HepG2 (cell line): ENCODE measurements at regions not wholly inside any gene's neighbourhood (a gene's known extent, or its start where the extent isn't known, plus 50 kb on each side); places are given as distances from the start of the nearest gene placed in this dataset.

Source experiments
- ATAC-seq: fragments of 200-7000 bp; cut with Tn5 transposase; 3 replicates; pipeline ENCODE4 v1.9.1; 2020; ENCODE audit warnings: mild to moderate bottlenecking, moderate library complexity
- BruUV-seq: library from RNA; stranded (reverse); fragments of 400-500 nt; replicated peaks from 2 replicates; lab custom pipeline; 2021; lab: Mats Ljungman, UMichigan
- CTCF ChIA-PET: fragments of 300-600 bp; formaldehyde crosslinking; extraction: SDS; loops from one replicate; lab custom pipeline; 2021; ENCODE audit warnings: low total read pairs, inconsistent platforms, low intra/inter-chr PET ratio; lab: Yijun Ruan, JAX
- POLR2A ChIA-PET: fragments of 350-600 bp; sonication (Branson Sonifier 250); formaldehyde crosslinking; loops from one replicate; lab custom pipeline; 2020; ENCODE audit warnings: antibody characterized with exemption, inconsistent platforms; lab: Yijun Ruan, JAX
- DNase-seq: peaks from one replicate; pipeline ENCODE4 v3.0.0-alpha.2; 2015; ENCODE audit warnings: low spot score
- FAIRE-seq: peaks from 3 replicates; lab custom pipeline; 2011; peaks lifted over from hg19 to GRCh38; lab: Jason Lieb, UNC
- H2AFZ ChIP-seq: one replicate; pipeline ENCODE4 v1.6.1; 2011; ENCODE audit warnings: low read length, inconsistent platforms
- H3K27ac ChIP-seq: fragments of 300-600 bp; 3 replicates; pipeline ENCODE4 v1.8.0; 2011; ENCODE audit warnings: mixed run types, mild to moderate bottlenecking, mixed read lengths, low read length, inconsistent platforms; ENCODE audit not compliant: insufficient read depth; ENCODE audit errors: extremely low read length
- H3K27me3 ChIP-seq, 2 experiments: fragments of 200-600 bp in 1 of 2; 2 replicates in 1 of 2; 3 replicates in 1 of 2; pipeline versions ENCODE4 v1.6.0 to v1.8.0; 2011; ENCODE audit warnings: low read length in 2 of 2, mild to moderate bottlenecking in 2 of 2, moderate library complexity in 2 of 2, inconsistent platforms in 1 of 2; ENCODE audit not compliant: insufficient read depth in 2 of 2, control insufficient read depth in 1 of 2
- H3K36me3 ChIP-seq, 2 experiments: fragments of 200-600 bp in 1 of 2; replicated peaks in 1 of 2; 2 replicates in 1 of 2; 3 replicates in 1 of 2; pipeline versions ENCODE4 v1.5.1 to v1.8.0; 2011; ENCODE audit warnings: low read length in 2 of 2, inconsistent platforms in 1 of 2; ENCODE audit not compliant: insufficient read depth in 2 of 2, control insufficient read depth in 1 of 2
- H3K4me1 ChIP-seq: 2 replicates; pipeline ENCODE4 v1.5.1; 2012; ENCODE audit warnings: low read length, inconsistent platforms; ENCODE audit not compliant: insufficient read depth
- H3K4me2 ChIP-seq: 2 replicates; pipeline ENCODE4 v1.6.0; 2011; ENCODE audit warnings: low read depth, low read length, inconsistent platforms
- H3K4me3 ChIP-seq, 3 experiments: fragments of 200-600 bp in 1 of 3; sonication (generic), shearing (Covaris generic) in 1 of 3; replicated peaks in 1 of 3; 2 replicates each; pipeline ENCODE4 v1.5.1; 2011 to 2016; ENCODE audit warnings: low read length in 3 of 3, inconsistent platforms in 2 of 3, low read depth in 2 of 3, mild to moderate bottlenecking in 2 of 3, control low read depth in 1 of 3, mixed read lengths in 1 of 3; ENCODE audit not compliant: insufficient read depth in 1 of 3
- H3K79me2 ChIP-seq: one replicate; pipeline ENCODE4 v1.6.1; 2011; ENCODE audit warnings: low read length, inconsistent platforms; ENCODE audit not compliant: insufficient read depth
- H3K9ac ChIP-seq: 2 replicates; pipeline ENCODE4 v1.6.0; 2011; ENCODE audit warnings: mild to moderate bottlenecking, low read depth, low read length, inconsistent platforms; ENCODE audit not compliant: insufficient read depth
- H3K9me3 ChIP-seq: 2 replicates; pipeline ENCODE4 v1.5.1; 2012; ENCODE audit warnings: mild to moderate bottlenecking, low read length
- H4K20me1 ChIP-seq: 2 replicates; pipeline ENCODE4 v1.6.0; 2011; ENCODE audit warnings: inconsistent platforms, mild to moderate bottlenecking, low read length, moderate library complexity; ENCODE audit not compliant: insufficient read depth
- BRCA1 ChIP-seq: sonication (generic); formaldehyde crosslinking; IDR thresholded peaks from 2 replicates; pipeline ENCODE4 v1.4.0; 2020; ENCODE audit warnings: missing genetic modification reagents
- HDAC1 ChIP-seq: sonication (generic); formaldehyde crosslinking; IDR thresholded peaks from 2 replicates; pipeline ENCODE4 v1.5.1; 2020; ENCODE audit warnings: mild to moderate bottlenecking, missing genetic modification reagents
- HOXA9 ChIP-seq: sonication (generic); formaldehyde crosslinking; IDR thresholded peaks from 2 replicates; pipeline ENCODE4 v1.8.1; 2022; ENCODE audit warnings: missing genetic modification reagents, mild to moderate bottlenecking, moderate library complexity, borderline replicate concordance
- MAFG ChIP-seq: sonication (generic); formaldehyde crosslinking; IDR thresholded peaks from 2 replicates; pipeline ENCODE4 v1.5.1; 2020; ENCODE audit warnings: mild to moderate bottlenecking, missing genetic modification reagents
- NCOA5 ChIP-seq: sonication (generic); formaldehyde crosslinking; IDR thresholded peaks from 2 replicates; pipeline ENCODE4 v1.4.0; 2020; ENCODE audit warnings: missing genetic modification reagents
- REXO4 ChIP-seq: sonication (generic); formaldehyde crosslinking; IDR thresholded peaks from 2 replicates; pipeline ENCODE4 v1.8.0; 2022; ENCODE audit warnings: missing genetic modification reagents, mild to moderate bottlenecking, borderline replicate concordance
- STAT5B ChIP-seq: sonication (generic); formaldehyde crosslinking; IDR thresholded peaks from 2 replicates; pipeline ENCODE4 v1.4.0; 2020; ENCODE audit warnings: missing genetic modification reagents
- U2AF2 ChIP-seq: fragments of 200-400 bp; formaldehyde crosslinking; IDR thresholded peaks from 2 replicates; pipeline ENCODE4 v1.6.1; 2017; ENCODE audit warnings: low read depth, mild to moderate bottlenecking, low read length
- ZFP1 ChIP-seq: IDR thresholded peaks from 2 replicates; pipeline ENCODE4 v1.6.1; 2016
- ZFP37 ChIP-seq: sonication (generic); formaldehyde crosslinking; IDR thresholded peaks from 2 replicates; pipeline ENCODE4 v1.4.0; 2020; ENCODE audit warnings: missing genetic modification reagents, borderline replicate concordance
- ZNF737 ChIP-seq: sonication (generic); formaldehyde crosslinking; IDR thresholded peaks from 2 replicates; pipeline ENCODE4 v1.5.0; 2020; ENCODE audit warnings: missing genetic modification reagents, mild to moderate bottlenecking, borderline replicate concordance
- in situ Hi-C: cut with HindIII; loops from 2 replicates; pipeline ENCODE4 v1.10.0; 2017; ENCODE audit warnings: low pct_unique_long_range_greater_than_20kb; ENCODE audit not compliant: extremely low pct_ligation_motif_present
- intact Hi-C: fragments of 100-400 bp; cut with micrococcal nuclease; formaldehyde crosslinking; loops from one replicate; pipeline ENCODE4 v1.10.0; 2022; ENCODE audit not compliant: unreplicated experiment
- TF ChIP-seq, protein P1 (sequence below): sonication (generic); formaldehyde crosslinking; conservative IDR thresholded peaks from 2 replicates; pipeline ENCODE4 v1.4.0; 2020; ENCODE audit warnings: missing genetic modification reagents
- TF ChIP-seq, protein P2 (sequence below): sonication (generic); formaldehyde crosslinking; IDR thresholded peaks from 2 replicates; pipeline ENCODE4 v1.4.0; 2020; ENCODE audit warnings: missing genetic modification reagents; ENCODE audit errors: not compliant biosample characterization
- TF ChIP-seq, protein P3 (sequence below): sonication (generic); formaldehyde crosslinking; IDR thresholded peaks from 2 replicates; pipeline ENCODE4 v1.9.0; 2022; ENCODE audit warnings: missing genetic modification reagents, mild to moderate bottlenecking, borderline replicate concordance
- TF ChIP-seq, protein P4 (sequence below): sonication (generic); formaldehyde crosslinking; IDR thresholded peaks from 2 replicates; pipeline ENCODE4 v1.5.1; 2020; ENCODE audit warnings: mild to moderate bottlenecking, missing genetic modification reagents, moderate library complexity

DNA sequence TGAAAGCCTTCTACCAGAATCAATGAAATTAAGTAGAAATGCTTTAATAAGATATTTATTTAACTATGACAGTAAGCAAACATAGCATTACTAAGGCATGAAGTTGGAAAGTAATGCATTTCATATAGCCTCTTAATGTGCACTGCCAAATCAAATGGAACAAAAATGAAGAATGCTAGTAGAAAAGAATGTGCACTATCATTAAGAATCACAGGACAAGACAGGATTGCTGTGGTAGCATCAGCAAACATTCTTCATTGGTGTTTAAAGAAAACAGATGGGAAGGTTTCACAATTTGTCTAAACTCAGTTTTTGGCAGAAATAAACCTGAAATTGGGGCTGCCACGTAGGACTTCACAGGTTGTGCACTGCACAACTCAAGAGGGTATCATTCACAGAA, 168.9 kb downstream of the CNTN3 start (continued):
- TF ChIP-seq U2AF2: no peak
- TF ChIP-seq ZNF737: no peak
- no peak for TF ChIP-seq STAT5B (CRISPR knock-in tag)
- TF ChIP-seq ZFP1 (CRISPR knock-in tag): no peak
- TF ChIP-seq, protein P1, sequence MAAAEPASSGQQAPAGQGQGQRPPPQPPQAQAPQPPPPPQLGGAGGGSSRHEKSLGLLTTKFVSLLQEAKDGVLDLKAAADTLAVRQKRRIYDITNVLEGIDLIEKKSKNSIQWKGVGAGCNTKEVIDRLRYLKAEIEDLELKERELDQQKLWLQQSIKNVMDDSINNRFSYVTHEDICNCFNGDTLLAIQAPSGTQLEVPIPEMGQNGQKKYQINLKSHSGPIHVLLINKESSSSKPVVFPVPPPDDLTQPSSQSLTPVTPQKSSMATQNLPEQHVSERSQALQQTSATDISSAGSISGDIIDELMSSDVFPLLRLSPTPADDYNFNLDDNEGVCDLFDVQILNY: no peak
- TF ChIP-seq REXO4: no peak
- TF ChIP-seq, protein P2, sequence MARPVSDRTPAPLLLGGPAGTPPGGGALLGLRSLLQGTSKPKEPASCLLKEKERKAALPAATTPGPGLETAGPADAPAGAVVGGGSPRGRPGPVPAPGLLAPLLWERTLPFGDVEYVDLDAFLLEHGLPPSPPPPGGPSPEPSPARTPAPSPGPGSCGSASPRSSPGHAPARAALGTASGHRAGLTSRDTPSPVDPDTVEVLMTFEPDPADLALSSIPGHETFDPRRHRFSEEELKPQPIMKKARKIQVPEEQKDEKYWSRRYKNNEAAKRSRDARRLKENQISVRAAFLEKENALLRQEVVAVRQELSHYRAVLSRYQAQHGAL (CRISPR knock-in tag): no peak
- no peak for TF ChIP-seq BRCA1 (CRISPR knock-in tag)
- TF ChIP-seq ZFP37 (CRISPR knock-in tag): no peak
- no peak for TF ChIP-seq HOXA9
- no peak for TF ChIP-seq NCOA5 (CRISPR knock-in tag)
- TF ChIP-seq HDAC1 (CRISPR knock-in tag): no peak
- TF ChIP-seq, all 625 proteins: peak for 0

DNA sequence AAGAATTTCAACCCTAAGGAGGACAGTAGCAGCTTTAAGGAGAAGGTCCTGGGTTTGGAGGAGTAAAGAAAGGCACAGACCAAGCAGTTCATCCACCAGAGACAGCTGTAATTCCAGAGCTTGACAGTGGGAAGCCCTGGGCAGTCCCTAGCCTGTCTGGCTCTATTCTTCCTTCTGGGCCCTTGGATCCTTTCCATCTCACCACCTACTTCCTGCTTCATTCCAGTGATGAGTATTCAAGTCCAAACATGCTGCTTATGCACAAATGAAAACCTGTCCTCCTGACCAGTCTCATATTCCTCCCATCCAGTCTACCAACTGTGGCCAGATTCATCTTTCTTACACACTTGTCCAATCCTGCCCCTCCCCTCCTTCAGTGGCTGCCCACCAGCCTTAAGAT, 171.4 kb downstream of the CNTN3 start:
- Histone ChIP-seq H3K27me3 (no peaks in the 10 kb centered on the region), H3K4me2 (no peak overlapping the region), H3K9me3 (no peaks in the 10 kb centered on the region), H3K4me1 (no peaks in the 10 kb centered on the region), H3K27ac (no peak overlapping the region), H2AFZ (no peak overlapping the region), H3K9ac (no peak overlapping the region), H3K36me3 (no peaks in the 10 kb centered on the region), H4K20me1 (no peaks in the 10 kb centered on the region), H3K4me3 (no peak overlapping the region), H3K79me2 (no peaks in the 10 kb centered on the region)
- TF ChIP-seq, protein P3, sequence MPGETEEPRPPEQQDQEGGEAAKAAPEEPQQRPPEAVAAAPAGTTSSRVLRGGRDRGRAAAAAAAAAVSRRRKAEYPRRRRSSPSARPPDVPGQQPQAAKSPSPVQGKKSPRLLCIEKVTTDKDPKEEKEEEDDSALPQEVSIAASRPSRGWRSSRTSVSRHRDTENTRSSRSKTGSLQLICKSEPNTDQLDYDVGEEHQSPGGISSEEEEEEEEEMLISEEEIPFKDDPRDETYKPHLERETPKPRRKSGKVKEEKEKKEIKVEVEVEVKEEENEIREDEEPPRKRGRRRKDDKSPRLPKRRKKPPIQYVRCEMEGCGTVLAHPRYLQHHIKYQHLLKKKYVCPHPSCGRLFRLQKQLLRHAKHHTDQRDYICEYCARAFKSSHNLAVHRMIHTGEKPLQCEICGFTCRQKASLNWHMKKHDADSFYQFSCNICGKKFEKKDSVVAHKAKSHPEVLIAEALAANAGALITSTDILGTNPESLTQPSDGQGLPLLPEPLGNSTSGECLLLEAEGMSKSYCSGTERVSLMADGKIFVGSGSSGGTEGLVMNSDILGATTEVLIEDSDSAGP: no peak
- no peak for TF ChIP-seq MAFG
- TF ChIP-seq, protein P4, sequence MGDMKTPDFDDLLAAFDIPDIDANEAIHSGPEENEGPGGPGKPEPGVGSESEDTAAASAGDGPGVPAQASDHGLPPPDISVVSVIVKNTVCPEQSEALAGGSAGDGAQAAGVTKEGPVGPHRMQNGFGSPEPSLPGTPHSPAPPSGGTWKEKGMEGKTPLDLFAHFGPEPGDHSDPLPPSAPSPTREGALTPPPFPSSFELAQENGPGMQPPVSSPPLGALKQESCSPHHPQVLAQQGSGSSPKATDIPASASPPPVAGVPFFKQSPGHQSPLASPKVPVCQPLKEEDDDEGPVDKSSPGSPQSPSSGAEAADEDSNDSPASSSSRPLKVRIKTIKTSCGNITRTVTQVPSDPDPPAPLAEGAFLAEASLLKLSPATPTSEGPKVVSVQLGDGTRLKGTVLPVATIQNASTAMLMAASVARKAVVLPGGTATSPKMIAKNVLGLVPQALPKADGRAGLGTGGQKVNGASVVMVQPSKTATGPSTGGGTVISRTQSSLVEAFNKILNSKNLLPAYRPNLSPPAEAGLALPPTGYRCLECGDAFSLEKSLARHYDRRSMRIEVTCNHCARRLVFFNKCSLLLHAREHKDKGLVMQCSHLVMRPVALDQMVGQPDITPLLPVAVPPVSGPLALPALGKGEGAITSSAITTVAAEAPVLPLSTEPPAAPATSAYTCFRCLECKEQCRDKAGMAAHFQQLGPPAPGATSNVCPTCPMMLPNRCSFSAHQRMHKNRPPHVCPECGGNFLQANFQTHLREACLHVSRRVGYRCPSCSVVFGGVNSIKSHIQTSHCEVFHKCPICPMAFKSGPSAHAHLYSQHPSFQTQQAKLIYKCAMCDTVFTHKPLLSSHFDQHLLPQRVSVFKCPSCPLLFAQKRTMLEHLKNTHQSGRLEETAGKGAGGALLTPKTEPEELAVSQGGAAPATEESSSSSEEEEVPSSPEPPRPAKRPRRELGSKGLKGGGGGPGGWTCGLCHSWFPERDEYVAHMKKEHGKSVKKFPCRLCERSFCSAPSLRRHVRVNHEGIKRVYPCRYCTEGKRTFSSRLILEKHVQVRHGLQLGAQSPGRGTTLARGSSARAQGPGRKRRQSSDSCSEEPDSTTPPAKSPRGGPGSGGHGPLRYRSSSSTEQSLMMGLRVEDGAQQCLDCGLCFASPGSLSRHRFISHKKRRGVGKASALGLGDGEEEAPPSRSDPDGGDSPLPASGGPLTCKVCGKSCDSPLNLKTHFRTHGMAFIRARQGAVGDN (CRISPR knock-in tag): no peak
- no peak for ATAC-seq
- in situ Hi-C loops (no loop called here), intact Hi-C loops (no loop called here)
- CTCF ChIA-PET: no interaction called here
- POLR2A ChIA-PET: no interaction called here
- BruUV-seq: no TSS peak
- no peak for DNase-seq
- FAIRE-seq: no peak
